ENCODE measurements at regions not wholly inside any gene's neighbourhood (a gene's known extent, or its start where the extent isn't known, plus 50 kb on each side); places are given as distances from the start of the nearest gene placed in this dataset.

- Histone ChIP-seq H3K4me1 (no peaks in the 10 kb centered on the region), H3K9me3 (no peaks in the 10 kb centered on the region), H3K4me3 (no peak overlapping the region), H3K36me3 (no peaks in the 10 kb centered on the region), H3K27me3 (no peaks in the 10 kb centered on the region), H3K27ac (replicated peaks in 1 of 4) (no peak overlapping the region)
- 75% methylated on average over 4 of the region's 4 CpGs for WGBS
- peak; percentile 53 for DNase-seq (ENCODE audit: extremely low spot score)
- intact Hi-C loops (cut with DNase I): no loop called here
- TF ChIP-seq CTCF (IDR thresholded peaks at IDR 0.05): no peak
- no peak for TF ChIP-seq EP300 (IDR thresholded peaks at IDR 0.05)
- no peak for TF ChIP-seq POLR2AphosphoS5 (IDR thresholded peaks at IDR 0.05)
- no peak for TF ChIP-seq POLR2A (IDR thresholded peaks at IDR 0.05; ENCODE audit: low read depth)
Measured at GRCh38 chr13:107375701-107376340, 807.9 kb upstream of the ARGLU1 start.

GRCh38 chr13:107374038-107374437, 806.1 kb upstream of the ARGLU1 start:
- Histone ChIP-seq H3K36me3 (no peaks in the 10 kb centered on the region), H3K4me1 (no peaks in the 10 kb centered on the region), H3K4me3 (no peak overlapping the region), H3K9me3 (no peaks in the 10 kb centered on the region), H3K27me3 (no peaks in the 10 kb centered on the region), H3K27ac (replicated peaks in 1 of 4) (no peak overlapping the region)
- TF ChIP-seq POLR2A (IDR thresholded peaks at IDR 0.05; ENCODE audit: low read depth) (no peak), EP300 (IDR thresholded peaks at IDR 0.05) (no peak), POLR2AphosphoS5 (IDR thresholded peaks at IDR 0.05) (no peak), CTCF (IDR thresholded peaks at IDR 0.05) (no peak)
- no peak for DNase-seq (ENCODE audit: extremely low spot score)
- intact Hi-C loops (cut with DNase I): no loop called here
- 85% methylated on average over 2 of the region's 2 CpGs for WGBS

GRCh38 chr13:107373551-107373950, 805.6 kb upstream of the ARGLU1 start:
- intact Hi-C loops (cut with DNase I): no loop called here
- no peaks in the 10 kb centered on the region for H3K36me3 ChIP-seq
- no peak overlapping the region for H3K27ac ChIP-seq (replicated peaks in 1 of 4)
- DNase-seq (ENCODE audit: extremely low spot score): no peak
- H3K9me3 ChIP-seq: no peaks in the 10 kb centered on the region
- no peak overlapping the region for H3K4me3 ChIP-seq
- H3K4me1 ChIP-seq: no peaks in the 10 kb centered on the region
- H3K27me3 ChIP-seq: no peaks in the 10 kb centered on the region
- TF ChIP-seq CTCF (IDR thresholded peaks at IDR 0.05) (peak in 1 of 3 experiments; percentile 19), EP300 (IDR thresholded peaks at IDR 0.05) (no peak), POLR2A (IDR thresholded peaks at IDR 0.05; ENCODE audit: low read depth) (no peak)
- 11% methylated on average over 3 of the region's 3 CpGs for WGBS

DNA sequence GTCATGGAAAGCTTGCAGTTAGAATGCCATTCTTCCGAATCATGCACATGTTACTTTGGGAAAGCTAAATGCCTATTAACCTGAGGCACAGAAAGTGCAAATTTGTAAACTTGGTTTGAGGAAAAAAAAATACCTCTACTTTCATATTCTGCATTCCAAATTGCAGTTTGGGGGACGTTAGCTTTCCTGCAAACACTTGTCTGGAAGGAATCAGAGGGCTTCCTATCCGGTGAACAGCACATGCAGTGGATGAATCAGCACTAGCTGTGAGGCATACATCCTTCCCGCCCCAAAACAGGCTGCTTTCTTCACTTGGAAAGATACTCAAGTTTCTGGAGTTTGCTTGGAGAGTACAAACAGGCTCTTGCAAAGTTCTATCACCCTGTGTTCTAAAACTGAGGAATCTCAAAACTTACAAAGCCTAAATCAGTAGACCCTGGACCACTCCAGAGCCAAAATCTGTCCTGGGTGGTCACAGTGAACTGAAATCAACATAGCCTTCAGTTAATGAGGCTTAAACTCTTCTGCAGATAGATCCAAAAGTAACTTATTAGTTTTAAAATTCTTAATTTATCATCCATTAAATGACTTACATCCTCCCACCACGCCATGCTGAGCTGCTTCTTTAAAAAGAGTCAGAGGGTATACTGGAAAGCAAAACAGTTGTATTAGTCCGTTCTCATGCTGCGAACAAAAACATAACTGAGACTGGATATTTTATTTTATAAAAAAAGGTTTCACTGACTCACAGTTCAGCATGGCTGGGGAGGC, 802.3 kb upstream of the ARGLU1 start:
- no peaks in the 10 kb centered on the region for H3K4me1 ChIP-seq
- intact Hi-C loops (cut with DNase I): no loop called here
- H3K4me3 ChIP-seq: no peak overlapping the region
- H3K9me3 ChIP-seq: peaks cover 0 to 4% (median 0%) of the 10 kb centered on the region in 4 donors
- H3K27ac ChIP-seq (replicated peaks in 1 of 4): no peak overlapping the region
- WGBS: 49% methylated on average over 6 of the region's 7 CpGs
- no peak for DNase-seq (ENCODE audit: extremely low spot score)
- no peaks in the 10 kb centered on the region for H3K36me3 ChIP-seq
- no peaks in the 10 kb centered on the region for H3K27me3 ChIP-seq
- no peak for TF ChIP-seq EP300 (IDR thresholded peaks at IDR 0.05)
- no peak for TF ChIP-seq POLR2AphosphoS5 (IDR thresholded peaks at IDR 0.05)
- no peak for TF ChIP-seq CTCF (IDR thresholded peaks at IDR 0.05)
- no peak for TF ChIP-seq POLR2A (IDR thresholded peaks at IDR 0.05; ENCODE audit: low read depth)
